ENCODE measurements at regions not wholly inside any gene's neighbourhood (a gene's known extent, or its start where the extent isn't known, plus 50 kb on each side); places are given as distances from the start of the nearest gene placed in this dataset.

DNA sequence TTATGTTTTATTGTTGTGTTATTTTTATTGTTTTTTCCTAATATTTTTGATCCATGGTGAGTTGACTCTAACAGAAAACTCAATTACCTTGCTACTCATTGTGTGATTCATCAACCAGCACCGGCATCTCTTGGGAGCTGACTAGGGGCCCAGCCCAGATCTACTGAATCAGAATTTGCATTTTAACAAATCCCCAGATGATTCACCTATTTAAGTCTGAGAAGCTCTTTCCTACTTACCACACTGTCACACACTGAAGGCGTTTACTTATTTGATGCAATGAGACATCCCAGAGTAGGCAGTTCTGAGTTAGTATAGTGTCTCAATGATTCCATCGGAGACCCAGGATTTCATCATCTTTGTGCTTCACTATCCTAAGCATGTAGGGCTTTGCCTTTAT lies 416.6 kb downstream of the RWDD3 start:
- no peak for DNase-seq (ENCODE audit: low spot score)
- H3K4me3 ChIP-seq (ENCODE audit: low read depth in 1 of 3, low read length in 3 of 3) = no peak overlapping the region
- H3K36me3 ChIP-seq (ENCODE audit: control insufficient read depth in 4 of 4, insufficient read depth in 3 of 4, low read depth in 1 of 4, low read length in 3 of 4) = no peaks in the 10 kb centered on the region
- no peaks in the 10 kb centered on the region for H3K9me3 ChIP-seq (ENCODE audit: control insufficient read depth in 4 of 4, low read length in 3 of 4)
- no peaks in the 10 kb centered on the region for H3K4me1 ChIP-seq (ENCODE audit: control insufficient read depth in 4 of 4, insufficient read depth in 4 of 4, low read length in 3 of 4)
- H3K27me3 ChIP-seq (ENCODE audit: control insufficient read depth in 4 of 4, insufficient read depth in 4 of 4, low read length in 3 of 4) = no peaks in the 10 kb centered on the region
- 91% methylated on average over 3 of the region's 3 CpGs for WGBS
- no peak overlapping the region for H3K27ac ChIP-seq (ENCODE audit: low read depth in 1 of 2, low read length in 2 of 2)
- no peak overlapping the region for H3K9ac ChIP-seq (ENCODE audit: low read depth in 1 of 2, low read length in 2 of 2)
- TF ChIP-seq RXRA (IDR thresholded peaks at IDR 0.05) (no peak), HNF4G (IDR thresholded peaks at IDR 0.05) (no peak), NR2F2 (IDR thresholded peaks at IDR 0.05) (no peak), YY1 (IDR thresholded peaks at IDR 0.05) (no peak), HNF4A (conservative IDR thresholded peaks at IDR 0.05) (no peak), FOXA2 (IDR thresholded peaks at IDR 0.05) (no peak), TAF1 (conservative IDR thresholded peaks at IDR 0.05) (no peak), EGR1 (IDR thresholded peaks at IDR 0.05; ENCODE audit: low read depth in 2 of 2) (no peak)
- TF ChIP-seq, protein P1, sequence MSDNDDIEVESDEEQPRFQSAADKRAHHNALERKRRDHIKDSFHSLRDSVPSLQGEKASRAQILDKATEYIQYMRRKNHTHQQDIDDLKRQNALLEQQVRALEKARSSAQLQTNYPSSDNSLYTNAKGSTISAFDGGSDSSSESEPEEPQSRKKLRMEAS (IDR thresholded peaks at IDR 0.05) = no peak
- TF ChIP-seq, protein P2, sequence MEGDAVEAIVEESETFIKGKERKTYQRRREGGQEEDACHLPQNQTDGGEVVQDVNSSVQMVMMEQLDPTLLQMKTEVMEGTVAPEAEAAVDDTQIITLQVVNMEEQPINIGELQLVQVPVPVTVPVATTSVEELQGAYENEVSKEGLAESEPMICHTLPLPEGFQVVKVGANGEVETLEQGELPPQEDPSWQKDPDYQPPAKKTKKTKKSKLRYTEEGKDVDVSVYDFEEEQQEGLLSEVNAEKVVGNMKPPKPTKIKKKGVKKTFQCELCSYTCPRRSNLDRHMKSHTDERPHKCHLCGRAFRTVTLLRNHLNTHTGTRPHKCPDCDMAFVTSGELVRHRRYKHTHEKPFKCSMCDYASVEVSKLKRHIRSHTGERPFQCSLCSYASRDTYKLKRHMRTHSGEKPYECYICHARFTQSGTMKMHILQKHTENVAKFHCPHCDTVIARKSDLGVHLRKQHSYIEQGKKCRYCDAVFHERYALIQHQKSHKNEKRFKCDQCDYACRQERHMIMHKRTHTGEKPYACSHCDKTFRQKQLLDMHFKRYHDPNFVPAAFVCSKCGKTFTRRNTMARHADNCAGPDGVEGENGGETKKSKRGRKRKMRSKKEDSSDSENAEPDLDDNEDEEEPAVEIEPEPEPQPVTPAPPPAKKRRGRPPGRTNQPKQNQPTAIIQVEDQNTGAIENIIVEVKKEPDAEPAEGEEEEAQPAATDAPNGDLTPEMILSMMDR (IDR thresholded peaks at IDR 0.05; ENCODE audit: low read depth, low read length, missing input control) = no peak

DNA sequence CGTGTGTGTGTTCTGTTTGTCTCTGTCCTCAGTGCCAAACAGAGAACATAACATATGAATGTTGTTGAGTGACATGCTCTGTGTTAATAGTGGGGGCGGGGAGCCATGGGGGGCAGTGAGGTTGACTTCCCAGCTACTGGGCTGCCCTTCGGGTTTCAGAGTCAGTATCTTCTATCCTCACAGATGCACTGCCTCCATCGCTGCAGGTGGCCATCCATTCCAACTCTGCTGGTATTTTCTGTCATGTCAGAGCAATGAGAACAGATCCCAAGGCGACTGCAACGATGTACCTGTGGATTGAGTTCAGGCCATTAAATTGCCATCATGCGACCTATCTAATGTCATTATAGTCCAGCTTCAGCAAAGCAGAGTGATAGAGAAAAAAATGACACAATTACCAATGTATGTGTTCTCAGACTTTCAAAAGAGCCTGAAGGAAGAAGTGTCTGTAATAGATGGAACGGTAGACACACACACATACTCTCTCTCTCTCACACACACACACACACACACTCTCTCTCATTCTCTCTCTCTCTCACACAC lies 418.5 kb downstream of the RWDD3 start:
- TF ChIP-seq SP1 (IDR thresholded peaks at IDR 0.05) (no peak), TAF1 (conservative IDR thresholded peaks at IDR 0.05) (no peak), RXRA (IDR thresholded peaks at IDR 0.05) (no peak), HNF4A (conservative IDR thresholded peaks at IDR 0.05) (no peak), NR2F2 (IDR thresholded peaks at IDR 0.05) (no peak), RAD21 (IDR thresholded peaks at IDR 0.05) (no peak), YY1 (IDR thresholded peaks at IDR 0.05) (no peak), HNF4G (IDR thresholded peaks at IDR 0.05) (no peak), GABPA (IDR thresholded peaks at IDR 0.05 in 1 of 2, conservative IDR thresholded peaks at IDR 0.05 in 1 of 2) (no peak), FOXA2 (IDR thresholded peaks at IDR 0.05) (no peak), EGR1 (IDR thresholded peaks at IDR 0.05; ENCODE audit: low read depth in 2 of 2) (no peak), JUND (IDR thresholded peaks at IDR 0.05) (no peak)
- TF ChIP-seq, protein P1 (IDR thresholded peaks at IDR 0.05) = no peak
- TF ChIP-seq, protein P3, sequence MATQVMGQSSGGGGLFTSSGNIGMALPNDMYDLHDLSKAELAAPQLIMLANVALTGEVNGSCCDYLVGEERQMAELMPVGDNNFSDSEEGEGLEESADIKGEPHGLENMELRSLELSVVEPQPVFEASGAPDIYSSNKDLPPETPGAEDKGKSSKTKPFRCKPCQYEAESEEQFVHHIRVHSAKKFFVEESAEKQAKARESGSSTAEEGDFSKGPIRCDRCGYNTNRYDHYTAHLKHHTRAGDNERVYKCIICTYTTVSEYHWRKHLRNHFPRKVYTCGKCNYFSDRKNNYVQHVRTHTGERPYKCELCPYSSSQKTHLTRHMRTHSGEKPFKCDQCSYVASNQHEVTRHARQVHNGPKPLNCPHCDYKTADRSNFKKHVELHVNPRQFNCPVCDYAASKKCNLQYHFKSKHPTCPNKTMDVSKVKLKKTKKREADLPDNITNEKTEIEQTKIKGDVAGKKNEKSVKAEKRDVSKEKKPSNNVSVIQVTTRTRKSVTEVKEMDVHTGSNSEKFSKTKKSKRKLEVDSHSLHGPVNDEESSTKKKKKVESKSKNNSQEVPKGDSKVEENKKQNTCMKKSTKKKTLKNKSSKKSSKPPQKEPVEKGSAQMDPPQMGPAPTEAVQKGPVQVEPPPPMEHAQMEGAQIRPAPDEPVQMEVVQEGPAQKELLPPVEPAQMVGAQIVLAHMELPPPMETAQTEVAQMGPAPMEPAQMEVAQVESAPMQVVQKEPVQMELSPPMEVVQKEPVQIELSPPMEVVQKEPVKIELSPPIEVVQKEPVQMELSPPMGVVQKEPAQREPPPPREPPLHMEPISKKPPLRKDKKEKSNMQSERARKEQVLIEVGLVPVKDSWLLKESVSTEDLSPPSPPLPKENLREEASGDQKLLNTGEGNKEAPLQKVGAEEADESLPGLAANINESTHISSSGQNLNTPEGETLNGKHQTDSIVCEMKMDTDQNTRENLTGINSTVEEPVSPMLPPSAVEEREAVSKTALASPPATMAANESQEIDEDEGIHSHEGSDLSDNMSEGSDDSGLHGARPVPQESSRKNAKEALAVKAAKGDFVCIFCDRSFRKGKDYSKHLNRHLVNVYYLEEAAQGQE (IDR thresholded peaks at IDR 0.05) = no peak
- TF ChIP-seq, protein P4, sequence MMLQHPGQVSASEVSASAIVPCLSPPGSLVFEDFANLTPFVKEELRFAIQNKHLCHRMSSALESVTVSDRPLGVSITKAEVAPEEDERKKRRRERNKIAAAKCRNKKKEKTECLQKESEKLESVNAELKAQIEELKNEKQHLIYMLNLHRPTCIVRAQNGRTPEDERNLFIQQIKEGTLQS (IDR thresholded peaks at IDR 0.05) = no peak
- Histone ChIP-seq H3K36me3 (ENCODE audit: control insufficient read depth in 4 of 4, insufficient read depth in 3 of 4, low read depth in 1 of 4, low read length in 3 of 4) (no peaks in the 10 kb centered on the region), H3K27ac (ENCODE audit: low read depth in 1 of 2, low read length in 2 of 2) (no peak overlapping the region), H3K4me1 (ENCODE audit: control insufficient read depth in 4 of 4, insufficient read depth in 4 of 4, low read length in 3 of 4) (no peaks in the 10 kb centered on the region), H3K9me3 (ENCODE audit: control insufficient read depth in 4 of 4, low read length in 3 of 4) (no peaks in the 10 kb centered on the region), H3K4me3 (ENCODE audit: low read depth in 1 of 3, low read length in 3 of 3) (no peak overlapping the region), H3K27me3 (ENCODE audit: control insufficient read depth in 4 of 4, insufficient read depth in 4 of 4, low read length in 3 of 4) (no peaks in the 10 kb centered on the region), H3K9ac (ENCODE audit: low read depth in 1 of 2, low read length in 2 of 2) (no peak overlapping the region)
- 77% methylated on average over 8 of the region's 8 CpGs for WGBS
- DNase-seq (ENCODE audit: low spot score) = no peak

Measured in liver (tissue), 8 donors.